Esophagus muscularis mucosa (tissue), 4 donors: ENCODE measurements at regions not wholly inside any gene's neighbourhood (a gene's known extent, or its start where the extent isn't known, plus 50 kb on each side); places are given as distances from the start of the nearest gene placed in this dataset.
"Not testable (repeated sequence)": the region's sequence is repeated elsewhere in the genome, so short reads cannot be mapped to it uniquely, and the experiment has no call there.

ENCODE experiments used
- DNase-seq: peaks from one replicate; pipeline ENCODE4 v3.0.0-alpha.2; 2017; ENCODE audit errors: extremely low spot score
- H3K27ac ChIP-seq, 4 donors: fragments of 200-600 bp; sonication (generic); replicated peaks in 1 of 4; 1 replicate in 3 of 4; 2 replicates in 1 of 4; pipeline ENCODE4 v1.5.1; 2016 to 2019; ENCODE audit warnings: mild to moderate bottlenecking in 1 of 4
- H3K27me3 ChIP-seq, 4 donors: fragments of 200-600 bp; sonication (generic); one replicate each; pipeline versions ENCODE4 v1.5.1 to v1.6.0; 2016 to 2019
- H3K36me3 ChIP-seq, 4 donors: fragments of 200-600 bp; sonication (generic); one replicate each; pipeline ENCODE4 v1.5.1; 2016 to 2019
- H3K4me1 ChIP-seq, 4 donors: fragments of 200-600 bp; sonication (generic); one replicate each; pipeline ENCODE4 v1.5.1; 2016 to 2019
- H3K4me3 ChIP-seq, 4 donors: fragments of 200-600 bp; sonication (generic); 1 replicate in 2 of 4; 2 replicates in 2 of 4; pipeline ENCODE4 v1.5.1; 2016 to 2019; ENCODE audit warnings: mild to moderate bottlenecking in 4 of 4, moderate library complexity in 1 of 4
- H3K9me3 ChIP-seq, 4 donors: fragments of 200-600 bp; sonication (generic); 1 replicate in 3 of 4; 2 replicates in 1 of 4; pipeline ENCODE4 v1.5.1; 2016 to 2019
- EP300 ChIP-seq: sonication (generic); formaldehyde crosslinking; IDR thresholded peaks from one replicate; pipeline ENCODE4 v1.6.1; 2017; ENCODE audit warnings: antibody characterized with exemption
- POLR2A ChIP-seq: fragments of 450-650 bp; IDR thresholded peaks from one replicate; pipeline ENCODE4 v1.6.1; 2017; ENCODE audit warnings: antibody characterized with exemption, moderate library complexity, mild to moderate bottlenecking, low read depth
- POLR2AphosphoS5 ChIP-seq, 2 donors: sonication (generic); formaldehyde crosslinking; IDR thresholded peaks; one replicate each; pipeline ENCODE4 v1.6.1; 2017; ENCODE audit warnings: antibody characterized with exemption in 2 of 2
- WGBS: methylation state at CpG from one replicate; pipeline ENCODE4 v1.1.5; 2018; 5-methylcytosine and 5-hydroxymethylcytosine counted together
- intact Hi-C: fragments of 100-400 bp; cut with DNase I; formaldehyde crosslinking; loops from one replicate; pipeline ENCODE4 v1.15.1; 2023
- TF ChIP-seq, protein P1 (sequence below), 3 experiments: fragments of 200-600 bp in 2 of 3; fragments of 450-650 bp in 1 of 3; sonication (generic) in 2 of 3; IDR thresholded peaks; one replicate each; pipeline ENCODE4 v1.5.1; 2017 to 2019; ENCODE audit warnings: antibody characterized with exemption in 3 of 3, mild to moderate bottlenecking in 2 of 3, moderate library complexity in 1 of 3

DNA sequence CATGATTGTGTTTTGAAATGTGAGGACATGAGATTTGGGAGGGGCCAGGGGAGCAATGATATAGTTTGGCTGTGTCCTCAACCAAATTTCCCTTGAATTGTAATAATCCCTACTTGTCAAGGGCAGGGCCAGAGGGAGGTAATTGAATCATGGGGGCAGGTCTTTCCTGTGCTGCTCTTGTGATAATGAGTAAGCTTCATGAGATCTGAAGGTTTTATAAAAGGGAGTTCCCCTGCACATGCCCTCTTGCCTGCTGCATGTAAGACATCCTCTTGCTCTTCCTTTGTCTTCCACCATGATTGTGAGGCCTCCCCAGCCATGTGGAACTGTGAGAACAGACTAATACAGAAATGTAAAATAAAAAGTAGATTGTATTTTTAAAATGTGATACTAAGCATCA is 1294.9 kb downstream of the ADGRL3 start:
- intact Hi-C loops = no loop called here
- Histone ChIP-seq H3K9me3 (no peaks in the 10 kb centered on the region), H3K27ac (no peak overlapping the region), H3K4me3 (no peak overlapping the region), H3K36me3 (no peaks in the 10 kb centered on the region), H3K27me3 (no peaks in the 10 kb centered on the region), H3K4me1 (no peaks in the 10 kb centered on the region)
- TF ChIP-seq POLR2A (no peak), EP300 (no peak), POLR2AphosphoS5 (IDR thresholded peaks at IDR 0.05) (no peak)
- TF ChIP-seq, protein P1, sequence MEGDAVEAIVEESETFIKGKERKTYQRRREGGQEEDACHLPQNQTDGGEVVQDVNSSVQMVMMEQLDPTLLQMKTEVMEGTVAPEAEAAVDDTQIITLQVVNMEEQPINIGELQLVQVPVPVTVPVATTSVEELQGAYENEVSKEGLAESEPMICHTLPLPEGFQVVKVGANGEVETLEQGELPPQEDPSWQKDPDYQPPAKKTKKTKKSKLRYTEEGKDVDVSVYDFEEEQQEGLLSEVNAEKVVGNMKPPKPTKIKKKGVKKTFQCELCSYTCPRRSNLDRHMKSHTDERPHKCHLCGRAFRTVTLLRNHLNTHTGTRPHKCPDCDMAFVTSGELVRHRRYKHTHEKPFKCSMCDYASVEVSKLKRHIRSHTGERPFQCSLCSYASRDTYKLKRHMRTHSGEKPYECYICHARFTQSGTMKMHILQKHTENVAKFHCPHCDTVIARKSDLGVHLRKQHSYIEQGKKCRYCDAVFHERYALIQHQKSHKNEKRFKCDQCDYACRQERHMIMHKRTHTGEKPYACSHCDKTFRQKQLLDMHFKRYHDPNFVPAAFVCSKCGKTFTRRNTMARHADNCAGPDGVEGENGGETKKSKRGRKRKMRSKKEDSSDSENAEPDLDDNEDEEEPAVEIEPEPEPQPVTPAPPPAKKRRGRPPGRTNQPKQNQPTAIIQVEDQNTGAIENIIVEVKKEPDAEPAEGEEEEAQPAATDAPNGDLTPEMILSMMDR (IDR thresholded peaks at IDR 0.05) = no peak
- DNase-seq = no peak

DNA sequence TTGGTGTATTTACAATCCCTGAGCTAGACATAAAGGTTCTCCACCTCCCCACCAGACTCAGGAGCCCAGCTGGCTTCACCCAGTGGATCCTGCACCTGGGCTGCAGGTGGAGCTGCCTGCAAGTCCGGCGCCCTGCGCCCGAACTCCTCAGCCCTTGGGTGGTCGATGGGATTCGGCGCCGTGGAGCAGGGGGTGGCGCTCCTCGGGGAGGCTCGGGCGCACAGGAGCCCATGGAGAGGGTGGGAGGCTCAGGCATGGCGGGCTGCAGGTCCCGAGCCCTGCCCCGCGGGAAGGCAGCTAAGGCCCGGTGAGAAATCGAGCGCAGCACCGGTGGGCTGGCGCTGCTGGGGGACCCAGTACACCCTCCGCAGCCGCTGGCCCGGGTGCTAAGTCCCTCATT is 1291.6 kb downstream of the ADGRL3 start:
- WGBS = no CpG with 5 or more reads among the region's 24 CpGs
- H3K9me3 ChIP-seq, intact Hi-C loops, H3K4me1 ChIP-seq, H3K4me3 ChIP-seq, DNase-seq, H3K27ac ChIP-seq, H3K36me3 ChIP-seq, H3K27me3 ChIP-seq: not testable (repeated sequence)

- Histone ChIP-seq H3K36me3 (no peaks in the 10 kb centered on the region), H3K27me3 (no peaks in the 10 kb centered on the region), H3K4me3 (no peak overlapping the region), H3K27ac (no peak overlapping the region), H3K9me3 (no peaks in the 10 kb centered on the region), H3K4me1 (no peaks in the 10 kb centered on the region)
- no peak for DNase-seq
- TF ChIP-seq POLR2AphosphoS5 (IDR thresholded peaks at IDR 0.05) = no peak
- TF ChIP-seq, protein P1 (IDR thresholded peaks at IDR 0.05) = no peak
- TF ChIP-seq EP300 = no peak
- TF ChIP-seq POLR2A = no peak
- WGBS = 94% methylated on average over 1 of the region's 1 CpG
- intact Hi-C loops = no loop called here
Measured at GRCh38 chr4:62490635-62491034, 1290.5 kb downstream of the ADGRL3 start.

DNA sequence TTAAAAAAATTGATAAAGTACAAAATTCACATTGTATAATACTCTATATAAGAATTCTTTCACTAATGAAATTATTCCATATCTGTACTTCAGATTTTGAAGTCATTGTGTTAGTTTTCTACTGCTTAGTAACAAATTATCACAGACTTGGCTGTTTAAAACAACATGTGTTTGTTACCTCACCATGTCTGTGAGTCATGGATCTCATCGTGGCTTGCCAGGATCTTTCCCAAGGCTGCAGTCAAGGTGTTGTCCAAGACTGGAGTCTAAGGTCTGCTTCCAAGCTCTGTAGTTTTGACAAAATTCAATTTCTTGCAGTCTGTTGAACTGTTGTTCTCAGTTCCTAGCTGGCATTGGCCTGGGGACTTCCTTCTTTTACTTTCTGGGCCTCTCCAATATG is 1286.9 kb downstream of the ADGRL3 start:
- Histone ChIP-seq H3K27me3 (no peaks in the 10 kb centered on the region), H3K4me1 (no peaks in the 10 kb centered on the region), H3K4me3 (no peak overlapping the region), H3K9me3 (no peaks in the 10 kb centered on the region), H3K36me3 (no peaks in the 10 kb centered on the region), H3K27ac (no peak overlapping the region)
- WGBS = 61% methylated on average over 1 of the region's 1 CpG
- no peak for DNase-seq
- TF ChIP-seq, protein P1 (IDR thresholded peaks at IDR 0.05) = no peak
- TF ChIP-seq POLR2AphosphoS5 (IDR thresholded peaks at IDR 0.05) (no peak), POLR2A (no peak), EP300 (no peak)
- intact Hi-C loops = no loop called here

- H3K27ac ChIP-seq = no peak overlapping the region
- WGBS = 89% methylated on average over 3 of the region's 3 CpGs
- no peaks in the 10 kb centered on the region for H3K4me1 ChIP-seq
- H3K36me3 ChIP-seq = no peaks in the 10 kb centered on the region
- no peak overlapping the region for H3K4me3 ChIP-seq
- no peaks in the 10 kb centered on the region for H3K27me3 ChIP-seq
- no peaks in the 10 kb centered on the region for H3K9me3 ChIP-seq
- intact Hi-C loops = no loop called here
- DNase-seq = no peak
- TF ChIP-seq, protein P1 (IDR thresholded peaks at IDR 0.05) = no peak
- no peak for TF ChIP-seq POLR2A
- TF ChIP-seq POLR2AphosphoS5 (IDR thresholded peaks at IDR 0.05) = no peak
- TF ChIP-seq EP300 = no peak
Measured at GRCh38 chr4:62484357-62484756, 1284.2 kb downstream of the ADGRL3 start.
